GM12878 (cell line): ENCODE measurements at regions not wholly inside any gene's neighbourhood (a gene's known extent, or its start where the extent isn't known, plus 50 kb on each side); places are given as distances from the start of the nearest gene placed in this dataset.

Experiments
- ATAC-seq: fragments of 200-7000 bp; cut with Tn5 transposase; 3 replicates; pipeline ENCODE4 v1.9.1; 2020; ENCODE audit warnings: mild to moderate bottlenecking, moderate library complexity
- BruUV-seq: library from RNA; stranded (reverse); fragments of 400-500 nt; replicated peaks from 2 replicates; lab custom pipeline; 2021; lab: Mats Ljungman, UMichigan
- CTCF ChIA-PET: fragments of 300-600 bp; sonication (Branson Sonifier 250); formaldehyde crosslinking; extraction: SDS; loops from one replicate; lab custom pipeline; 2021; ENCODE audit warnings: inconsistent platforms; lab: Yijun Ruan, JAX
- POLR2A ChIA-PET: fragments of 350-600 bp; formaldehyde crosslinking; extraction: SDS; loops from one replicate; lab custom pipeline; 2021; ENCODE audit warnings: inconsistent platforms; lab: Charles Lee
- RAD21 ChIA-PET: fragments of 300-600 bp; sonication (Branson Sonifier 250); formaldehyde crosslinking; loops from one replicate; lab custom pipeline; 2023; ENCODE audit warnings: antibody characterized with exemption; ENCODE audit not compliant: unreplicated experiment; lab: Charles Lee
- SMC1A ChIA-PET: fragments of 300-600 bp; sonication (Branson Sonifier 250); formaldehyde crosslinking; loops from one replicate; lab custom pipeline; 2023; ENCODE audit not compliant: unreplicated experiment, uncharacterized antibody; lab: Charles Lee
- DNase-seq: peaks from one replicate; pipeline ENCODE4 v3.0.0-alpha.2; 2011; ENCODE audit warnings: low read depth, low spot score
- FAIRE-seq: peaks from 3 replicates; lab custom pipeline; 2011; peaks lifted over from hg19 to GRCh38; lab: Jason Lieb, UNC
- H2AFZ ChIP-seq: 2 replicates; pipeline ENCODE4 v1.6.0; 2011; ENCODE audit warnings: low read depth, low read length, control low read depth; ENCODE audit not compliant: control insufficient read depth
- H3K27ac ChIP-seq: 2 replicates; pipeline ENCODE4 v1.5.1; 2011; ENCODE audit warnings: control low read depth; ENCODE audit not compliant: control insufficient read depth, insufficient read depth
- H3K27me3 ChIP-seq, 2 experiments: replicated peaks in 1 of 2; 2 replicates each; pipeline versions ENCODE4 v1.6.0 to v1.6.1; 2011; ENCODE audit warnings: low read length in 1 of 2; ENCODE audit not compliant: control insufficient read depth in 2 of 2, insufficient read depth in 2 of 2
- H3K36me3 ChIP-seq, 2 experiments: 2 replicates each; pipeline ENCODE4 v1.5.1; 2011; ENCODE audit warnings: low read length in 1 of 2; ENCODE audit not compliant: control insufficient read depth in 2 of 2, insufficient read depth in 2 of 2
- H3K4me1 ChIP-seq: 2 replicates; pipeline ENCODE4 v1.6.1; 2011; ENCODE audit warnings: mild to moderate bottlenecking, low read length, moderate library complexity, mixed read lengths; ENCODE audit not compliant: control insufficient read depth, insufficient read depth
- H3K4me2 ChIP-seq: 2 replicates; pipeline ENCODE4 v1.6.0; 2011; ENCODE audit warnings: control low read depth; ENCODE audit not compliant: control insufficient read depth, insufficient read depth
- H3K4me3 ChIP-seq: fragments of 200-600 bp; sonication (generic); 2 replicates; pipeline ENCODE4 v1.5.1; 2016
- H3K79me2 ChIP-seq: 2 replicates; pipeline ENCODE4 v1.6.0; 2011; ENCODE audit warnings: low read length; ENCODE audit not compliant: control insufficient read depth, insufficient read depth
- H3K9ac ChIP-seq: 2 replicates; pipeline ENCODE4 v1.8.0; 2011; ENCODE audit warnings: low read length, control low read depth, mixed read lengths; ENCODE audit not compliant: control insufficient read depth, insufficient read depth
- H3K9me3 ChIP-seq: replicated peaks from 3 replicates; pipeline ENCODE4 v1.5.1; 2011; ENCODE audit warnings: mild to moderate bottlenecking, low read length; ENCODE audit not compliant: control insufficient read depth, insufficient read depth
- H4K20me1 ChIP-seq: 2 replicates; pipeline ENCODE4 v1.6.0; 2011; ENCODE audit not compliant: control insufficient read depth, insufficient read depth
- BACH1 ChIP-seq: fragments of 450-650 bp; IDR thresholded peaks from 2 replicates; pipeline ENCODE4 v1.6.1; 2017; ENCODE audit warnings: mild to moderate bottlenecking, borderline replicate concordance
- FOXM1 ChIP-seq: IDR thresholded peaks from 2 replicates; pipeline ENCODE4 v1.6.1; 2012; ENCODE audit warnings: low read depth, mild to moderate bottlenecking, inconsistent platforms, low read length, moderate library complexity
- HCFC1 ChIP-seq: fragments of 150-350 bp; IDR thresholded peaks from 2 replicates; pipeline ENCODE4 v1.6.1; 2014; ENCODE audit warnings: low read length
- HDAC6 ChIP-seq: fragments of 200-600 bp; sonication (generic); IDR thresholded peaks from one replicate; pipeline ENCODE4 v1.8.0; 2017; ENCODE audit warnings: antibody characterized with exemption; ENCODE audit not compliant: unreplicated experiment
- IKZF1 ChIP-seq: fragments of 450-650 bp; conservative IDR thresholded peaks from 2 replicates; pipeline ENCODE4 v1.6.1; 2017; ENCODE audit warnings: antibody characterized with exemption, mild to moderate bottlenecking
- KLF5 ChIP-seq: fragments of 450-650 bp; IDR thresholded peaks from 2 replicates; pipeline ENCODE4 v1.6.1; 2014; ENCODE audit warnings: mild to moderate bottlenecking; ENCODE audit not compliant: partially characterized antibody
- LARP7 ChIP-seq: fragments of 450-650 bp; IDR thresholded peaks from 2 replicates; pipeline ENCODE4 v1.6.1; 2017; ENCODE audit warnings: mild to moderate bottlenecking
- MEF2A ChIP-seq: IDR thresholded peaks from 2 replicates; pipeline ENCODE4 v1.6.1; 2011; ENCODE audit warnings: low read depth, mild to moderate bottlenecking, low read length, moderate library complexity; ENCODE audit not compliant: insufficient read depth
- MTA2 ChIP-seq: fragments of 450-650 bp; IDR thresholded peaks from 2 replicates; pipeline ENCODE4 v1.6.1; 2016; ENCODE audit warnings: low read depth, mild to moderate bottlenecking, moderate library complexity
- RAD21 ChIP-seq: IDR thresholded peaks from 2 replicates; pipeline ENCODE4 v1.6.1; 2011; ENCODE audit warnings: mild to moderate bottlenecking, low read depth, low read length, moderate library complexity; ENCODE audit not compliant: insufficient read depth
- SIN3A ChIP-seq: IDR thresholded peaks from 2 replicates; pipeline ENCODE4 v1.6.1; 2012; ENCODE audit warnings: low read depth, low read length, improper control_type of control experiment
- SMAD5 ChIP-seq: IDR thresholded peaks from 2 replicates; pipeline ENCODE4 v1.6.1; 2016; ENCODE audit warnings: antibody characterized with exemption, low read depth
- SPI1 ChIP-seq: IDR thresholded peaks from 2 replicates; pipeline ENCODE4 v1.6.1; 2011; ENCODE audit warnings: low read depth, mild to moderate bottlenecking, low read length, moderate library complexity, borderline replicate concordance; ENCODE audit not compliant: insufficient read depth
- ZBED1 ChIP-seq: IDR thresholded peaks from 2 replicates; pipeline ENCODE4 v1.6.1; 2016; ENCODE audit warnings: borderline replicate concordance
- ZSCAN29 ChIP-seq: fragments of 450-650 bp; IDR thresholded peaks from 2 replicates; pipeline ENCODE4 v1.6.1; 2017; ENCODE audit warnings: mild to moderate bottlenecking, moderate library complexity
- WGBS: methylation state at CpG from one replicate; pipeline ENCODE4 v1.1.6; 2016; ENCODE audit warnings: low lambda C conversion rate; ENCODE audit not compliant: insufficient replicate concordance, insufficient coverage; ENCODE audit errors: missing lambda C conversion rate; 5-methylcytosine and 5-hydroxymethylcytosine counted together
- in situ Hi-C: fragments of 300-500 bp; cut with MboI; formaldehyde crosslinking; loops from 9 replicates; pipeline ENCODE4 v1.14.3; 2018; ENCODE audit warnings: mixed read lengths
- intact Hi-C: fragments of 100-400 bp; cut with micrococcal nuclease; formaldehyde crosslinking; loops from one replicate; pipeline ENCODE4 v1.14.2; 2022; ENCODE audit not compliant: unreplicated experiment
- TF ChIP-seq, protein P1 (sequence below): IDR thresholded peaks from 2 replicates; pipeline ENCODE4 v1.6.1; 2012; ENCODE audit warnings: improper control_type of control experiment, low read depth, low read length; ENCODE audit not compliant: insufficient replicate concordance

DNA sequence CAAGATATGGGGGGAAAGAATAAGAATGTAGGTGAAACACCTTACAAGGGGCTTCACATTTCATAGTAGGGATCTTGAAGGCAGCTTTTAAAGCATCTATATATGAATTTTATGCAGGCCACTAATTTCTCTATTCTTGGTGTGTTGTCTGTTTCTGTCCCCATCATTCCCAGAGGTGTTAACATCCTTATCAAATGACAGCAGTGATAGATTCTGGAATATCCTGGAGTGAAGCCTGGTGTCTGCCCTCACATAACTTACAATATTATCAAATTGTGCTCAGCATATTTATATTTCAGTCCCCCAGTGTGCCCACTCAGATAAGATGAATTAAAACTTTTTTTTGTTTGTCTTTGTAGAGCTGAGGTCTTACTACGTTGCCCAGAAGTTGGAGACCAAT is 486.2 kb downstream of the EPHA4 start (continued):
- TF ChIP-seq, protein P1, sequence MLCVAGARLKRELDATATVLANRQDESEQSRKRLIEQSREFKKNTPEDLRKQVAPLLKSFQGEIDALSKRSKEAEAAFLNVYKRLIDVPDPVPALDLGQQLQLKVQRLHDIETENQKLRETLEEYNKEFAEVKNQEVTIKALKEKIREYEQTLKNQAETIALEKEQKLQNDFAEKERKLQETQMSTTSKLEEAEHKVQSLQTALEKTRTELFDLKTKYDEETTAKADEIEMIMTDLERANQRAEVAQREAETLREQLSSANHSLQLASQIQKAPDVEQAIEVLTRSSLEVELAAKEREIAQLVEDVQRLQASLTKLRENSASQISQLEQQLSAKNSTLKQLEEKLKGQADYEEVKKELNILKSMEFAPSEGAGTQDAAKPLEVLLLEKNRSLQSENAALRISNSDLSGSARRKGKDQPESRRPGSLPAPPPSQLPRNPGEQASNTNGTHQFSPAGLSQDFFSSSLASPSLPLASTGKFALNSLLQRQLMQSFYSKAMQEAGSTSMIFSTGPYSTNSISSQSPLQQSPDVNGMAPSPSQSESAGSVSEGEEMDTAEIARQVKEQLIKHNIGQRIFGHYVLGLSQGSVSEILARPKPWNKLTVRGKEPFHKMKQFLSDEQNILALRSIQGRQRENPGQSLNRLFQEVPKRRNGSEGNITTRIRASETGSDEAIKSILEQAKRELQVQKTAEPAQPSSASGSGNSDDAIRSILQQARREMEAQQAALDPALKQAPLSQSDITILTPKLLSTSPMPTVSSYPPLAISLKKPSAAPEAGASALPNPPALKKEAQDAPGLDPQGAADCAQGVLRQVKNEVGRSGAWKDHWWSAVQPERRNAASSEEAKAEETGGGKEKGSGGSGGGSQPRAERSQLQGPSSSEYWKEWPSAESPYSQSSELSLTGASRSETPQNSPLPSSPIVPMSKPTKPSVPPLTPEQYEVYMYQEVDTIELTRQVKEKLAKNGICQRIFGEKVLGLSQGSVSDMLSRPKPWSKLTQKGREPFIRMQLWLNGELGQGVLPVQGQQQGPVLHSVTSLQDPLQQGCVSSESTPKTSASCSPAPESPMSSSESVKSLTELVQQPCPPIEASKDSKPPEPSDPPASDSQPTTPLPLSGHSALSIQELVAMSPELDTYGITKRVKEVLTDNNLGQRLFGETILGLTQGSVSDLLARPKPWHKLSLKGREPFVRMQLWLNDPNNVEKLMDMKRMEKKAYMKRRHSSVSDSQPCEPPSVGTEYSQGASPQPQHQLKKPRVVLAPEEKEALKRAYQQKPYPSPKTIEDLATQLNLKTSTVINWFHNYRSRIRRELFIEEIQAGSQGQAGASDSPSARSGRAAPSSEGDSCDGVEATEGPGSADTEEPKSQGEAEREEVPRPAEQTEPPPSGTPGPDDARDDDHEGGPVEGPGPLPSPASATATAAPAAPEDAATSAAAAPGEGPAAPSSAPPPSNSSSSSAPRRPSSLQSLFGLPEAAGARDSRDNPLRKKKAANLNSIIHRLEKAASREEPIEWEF: no peak
- no peak for TF ChIP-seq KLF5
- TF ChIP-seq FOXM1: no peak
- TF ChIP-seq, all 136 proteins: peak for 0

DNA sequence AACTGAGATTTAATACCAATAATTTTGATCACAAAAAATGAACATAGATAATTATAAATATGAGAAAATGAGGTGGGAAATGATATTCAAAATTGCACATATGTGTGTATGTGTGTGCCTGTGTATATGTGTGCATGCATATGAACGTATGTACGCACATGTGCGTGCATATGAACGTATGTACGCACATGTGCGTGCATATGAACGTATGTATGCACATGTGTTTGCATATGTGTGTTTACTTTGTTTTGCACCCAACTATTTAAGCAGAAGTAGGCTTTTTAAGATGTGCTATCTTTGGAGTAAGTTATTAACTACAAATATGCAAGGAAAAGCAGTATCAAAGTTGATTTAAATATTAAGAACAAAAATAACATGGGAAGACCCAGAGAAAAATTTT is 484.3 kb downstream of the EPHA4 start:
- H3K9me3 ChIP-seq: no peaks in the 10 kb centered on the region
- no TSS peak for BruUV-seq
- ChIA-PET POLR2A (no interaction called here), CTCF (no interaction called here), RAD21 (no interaction called here), SMC1A (no interaction called here)
- no peak overlapping the region for H3K4me3 ChIP-seq
- no peaks in the 10 kb centered on the region for H4K20me1 ChIP-seq
- no peak overlapping the region for H3K9ac ChIP-seq
- no peaks in the 10 kb centered on the region for H3K27me3 ChIP-seq
- H2AFZ ChIP-seq: no peak overlapping the region
- H3K4me2 ChIP-seq: no peak overlapping the region
- intact Hi-C loops: no loop called here
- no peak for TF ChIP-seq MTA2
- TF ChIP-seq MEF2A: no peak
- no peak for TF ChIP-seq IKZF1
- no peak for TF ChIP-seq RAD21
- TF ChIP-seq ZSCAN29: no peak
- no peak for TF ChIP-seq KLF5
- no peak for TF ChIP-seq SIN3A
- no peak for TF ChIP-seq SPI1
- no peak for TF ChIP-seq ZBED1
- TF ChIP-seq SMAD5: no peak
- no peak for TF ChIP-seq HCFC1
- no peak for TF ChIP-seq BACH1
- TF ChIP-seq LARP7: no peak
- TF ChIP-seq HDAC6: no peak
- DNase-seq (no peak), FAIRE-seq (no peak), ATAC-seq (no peak)
- 46% methylated on average over 7 of the region's 7 CpGs for WGBS
- no peaks in the 10 kb centered on the region for H3K79me2 ChIP-seq
- H3K27ac ChIP-seq: no peak overlapping the region
- H3K4me1 ChIP-seq: no peaks in the 10 kb centered on the region
- in situ Hi-C loops: no loop called here
- no peaks in the 10 kb centered on the region for H3K36me3 ChIP-seq
